Activated CD4-positive, alpha-beta T cell treated with anti-CD3 and anti-CD28 coated beads for 36 hours (primary cell): ENCODE measurements at regions not wholly inside any gene's neighbourhood (a gene's known extent, or its start where the extent isn't known, plus 50 kb on each side); places are given as distances from the start of the nearest gene placed in this dataset.

Experiments
- ATAC-seq: fragments of 200-7000 bp; cut with Tn5 transposase; one replicate; pipeline ENCODE4 v1.10.0; 2021; ENCODE audit warnings: mild to moderate bottlenecking, moderate library complexity
- CTCF ChIA-PET: fragments of 350-600 bp; sonication (Branson Sonifier 250); formaldehyde crosslinking; loops from one replicate; lab custom pipeline; 2021; ENCODE audit warnings: antibody characterized with exemption; lab: Charles Lee
- POLR2A ChIA-PET: fragments of 350-600 bp; sonication (Branson Sonifier 250); formaldehyde crosslinking; loops from one replicate; lab custom pipeline; 2021; ENCODE audit warnings: antibody characterized with exemption, inconsistent platforms; lab: Charles Lee
- DNase-seq: peaks from one replicate; pipeline ENCODE4 v3.0.0-alpha.2; 2020
- H3K27ac Mint-ChIP-seq: one replicate; pipeline ENCODE4 v1.8.0; 2021; ENCODE audit warnings: mixed read lengths
- H3K27me3 Mint-ChIP-seq: one replicate; pipeline ENCODE4 v1.8.0; 2021; ENCODE audit warnings: mixed read lengths
- H3K36me3 Mint-ChIP-seq: one replicate; pipeline ENCODE4 v1.8.0; 2021; ENCODE audit warnings: low read depth, mixed read lengths
- H3K4me1 Mint-ChIP-seq: one replicate; pipeline ENCODE4 v1.8.0; 2021; ENCODE audit warnings: mixed read lengths
- H3K4me3 Mint-ChIP-seq: one replicate; pipeline ENCODE4 v1.8.0; 2021; ENCODE audit warnings: mild to moderate bottlenecking, moderate library complexity, mixed read lengths
- H3K9me3 Mint-ChIP-seq: one replicate; pipeline ENCODE4 v1.8.0; 2021; ENCODE audit warnings: low read depth, mixed read lengths
- intact Hi-C, 2 experiments: fragments of 100-400 bp; cut with DNase I in 1 of 2; cut with micrococcal nuclease in 1 of 2; formaldehyde crosslinking; loops; one replicate each; pipeline versions ENCODE4 v1.14.2 to v1.15.1; 2022 to 2024; cut with DNase I, micrococcal nuclease

- no peak overlapping the region for H3K4me3 Mint-ChIP-seq
- CTCF ChIA-PET = interaction anchor here (0.8 kb wide), 1 partner anchor 408 kb away, joined by 4 read pairs; no protein-coding TSS in a partner anchor
- peaks cover 10% of the 10 kb centered on the region for H3K9me3 Mint-ChIP-seq
- no peak overlapping the region for H3K27ac Mint-ChIP-seq
- H3K27me3 Mint-ChIP-seq = no peaks in the 10 kb centered on the region
- no peak for ATAC-seq
- no peak for DNase-seq
- no peaks in the 10 kb centered on the region for H3K36me3 Mint-ChIP-seq
- intact Hi-C loops = no loop called here
- POLR2A ChIA-PET = no interaction called here
- no peaks in the 10 kb centered on the region for H3K4me1 Mint-ChIP-seq
These were observed 841.1 kb downstream of the TSN start for GRCh38 chr2:122596598-122596997.

- CTCF ChIA-PET = no interaction called here
These were observed 843.3 kb downstream of the TSN start for GRCh38 chr2:122598784-122599183.

GRCh38 chr2:122610948-122611609 is 855.6 kb downstream of the TSN start:
- Mint-ChIP-seq H3K4me1 (no peaks in the 10 kb centered on the region), H3K4me3 (no peak overlapping the region), H3K27me3 (no peaks in the 10 kb centered on the region), H3K36me3 (no peaks in the 10 kb centered on the region), H3K27ac (no peak overlapping the region), H3K9me3 (peaks cover 2% of the 10 kb centered on the region)
- ATAC-seq (no peak), DNase-seq (no peak)
- intact Hi-C loops = no loop called here
- ChIA-PET CTCF (interaction anchor here (0.7 kb wide), 1 partner anchor 666 kb away, joined by 5 read pairs; no protein-coding TSS in a partner anchor), POLR2A (no interaction called here)

More at GRCh38 chr2:122598784-122599183, 843.3 kb downstream of the TSN start:
- intact Hi-C loops = no loop called here
- Mint-ChIP-seq H3K4me1 (no peaks in the 10 kb centered on the region), H3K27me3 (no peaks in the 10 kb centered on the region), H3K36me3 (no peaks in the 10 kb centered on the region), H3K4me3 (no peak overlapping the region), H3K27ac (no peak overlapping the region), H3K9me3 (peaks cover 4% of the 10 kb centered on the region)
- DNase-seq (no peak), ATAC-seq (no peak)
- POLR2A ChIA-PET = no interaction called here

GRCh38 chr2:122622934-122623333 is 867.5 kb downstream of the TSN start:
- Mint-ChIP-seq H3K4me1 (no peaks in the 10 kb centered on the region), H3K27me3 (no peaks in the 10 kb centered on the region), H3K4me3 (no peak overlapping the region), H3K36me3 (no peaks in the 10 kb centered on the region), H3K27ac (no peak overlapping the region), H3K9me3 (peaks cover 14% of the 10 kb centered on the region)
- ChIA-PET POLR2A (no interaction called here), CTCF (interaction anchor here (0.5 kb wide), 1 partner anchor 196 kb away, joined by 3 read pairs; no protein-coding TSS in a partner anchor)
- ATAC-seq (no peak), DNase-seq (no peak)
- intact Hi-C loops = no loop called here

- ChIA-PET POLR2A (no interaction called here), CTCF (no interaction called here)
- intact Hi-C loops = no loop called here
- Mint-ChIP-seq H3K4me3 (no peak overlapping the region), H3K4me1 (no peaks in the 10 kb centered on the region), H3K27me3 (no peaks in the 10 kb centered on the region), H3K36me3 (no peaks in the 10 kb centered on the region), H3K27ac (no peak overlapping the region), H3K9me3 (peaks cover 6% of the 10 kb centered on the region)
- no peak for ATAC-seq
- no peak for DNase-seq
These were observed 871.9 kb downstream of the TSN start for GRCh38 chr2:122627388-122627787.

- no peaks in the 10 kb centered on the region for H3K36me3 Mint-ChIP-seq
- no peak for ATAC-seq
- no peaks in the 10 kb centered on the region for H3K27me3 Mint-ChIP-seq
- DNase-seq = no peak
- H3K27ac Mint-ChIP-seq = no peak overlapping the region
- H3K9me3 Mint-ChIP-seq = peaks cover 7% of the 10 kb centered on the region
- ChIA-PET POLR2A (no interaction called here), CTCF (no interaction called here)
- H3K4me3 Mint-ChIP-seq = no peak overlapping the region
- intact Hi-C loops = no loop called here
- no peaks in the 10 kb centered on the region for H3K4me1 Mint-ChIP-seq
These were observed 878.8 kb downstream of the TSN start for GRCh38 chr2:122634256-122634655.

- Mint-ChIP-seq H3K4me3 (no peak overlapping the region), H3K27me3 (no peaks in the 10 kb centered on the region), H3K36me3 (no peaks in the 10 kb centered on the region), H3K27ac (no peak overlapping the region), H3K9me3 (peaks cover 9% of the 10 kb centered on the region), H3K4me1 (no peaks in the 10 kb centered on the region)
- ChIA-PET CTCF (no interaction called here), POLR2A (no interaction called here)
- DNase-seq (no peak), ATAC-seq (no peak)
- intact Hi-C loops = no loop called here
These were observed 879.5 kb downstream of the TSN start for GRCh38 chr2:122634920-122635319.

- DNase-seq (no peak), ATAC-seq (no peak)
- no peaks in the 10 kb centered on the region for H3K27me3 Mint-ChIP-seq
- ChIA-PET CTCF (no interaction called here), POLR2A (no interaction called here)
- no peaks in the 10 kb centered on the region for H3K4me1 Mint-ChIP-seq
- H3K27ac Mint-ChIP-seq = no peak overlapping the region
- H3K36me3 Mint-ChIP-seq = no peaks in the 10 kb centered on the region
- H3K9me3 Mint-ChIP-seq = peaks cover 9% of the 10 kb centered on the region
- intact Hi-C loops = no loop called here
- H3K4me3 Mint-ChIP-seq = no peak overlapping the region
These were observed 880.2 kb downstream of the TSN start for GRCh38 chr2:122635686-122636085.

GRCh38 chr2:122636097-122636496 is 880.6 kb downstream of the TSN start:
- ATAC-seq = no peak
- Mint-ChIP-seq H3K36me3 (no peaks in the 10 kb centered on the region), H3K27ac (no peak overlapping the region), H3K9me3 (peaks cover 9% of the 10 kb centered on the region), H3K4me3 (no peak overlapping the region), H3K27me3 (no peaks in the 10 kb centered on the region), H3K4me1 (no peaks in the 10 kb centered on the region)
- CTCF ChIA-PET = no interaction called here
- POLR2A ChIA-PET = no interaction called here
- intact Hi-C loops = no loop called here
- DNase-seq = no peak

- Mint-ChIP-seq H3K4me1 (no peaks in the 10 kb centered on the region), H3K27ac (no peak overlapping the region), H3K36me3 (no peaks in the 10 kb centered on the region), H3K27me3 (no peaks in the 10 kb centered on the region), H3K9me3 (peaks cover 16% of the 10 kb centered on the region), H3K4me3 (no peak overlapping the region)
- no peak for ATAC-seq
- intact Hi-C loops = no loop called here
- ChIA-PET POLR2A (no interaction called here), CTCF (no interaction called here)
- DNase-seq = no peak
These were observed 883.7 kb downstream of the TSN start for GRCh38 chr2:122639176-122639575.

- ChIA-PET POLR2A (no interaction called here), CTCF (no interaction called here)
- no peak overlapping the region for H3K27ac Mint-ChIP-seq
- no peaks in the 10 kb centered on the region for H3K4me1 Mint-ChIP-seq
- no peak for DNase-seq
- ATAC-seq = no peak
- no peak overlapping the region for H3K4me3 Mint-ChIP-seq
- H3K36me3 Mint-ChIP-seq = no peaks in the 10 kb centered on the region
- H3K9me3 Mint-ChIP-seq = peaks cover 16% of the 10 kb centered on the region
- intact Hi-C loops = no loop called here
- no peaks in the 10 kb centered on the region for H3K27me3 Mint-ChIP-seq
These were observed 884.3 kb downstream of the TSN start for GRCh38 chr2:122639711-122640110.

- no peak for ATAC-seq
- H3K4me3 Mint-ChIP-seq = no peak overlapping the region
- ChIA-PET POLR2A (no interaction called here), CTCF (no interaction called here)
- no peaks in the 10 kb centered on the region for H3K4me1 Mint-ChIP-seq
- peaks cover 13% of the 10 kb centered on the region for H3K9me3 Mint-ChIP-seq
- no peaks in the 10 kb centered on the region for H3K27me3 Mint-ChIP-seq
- DNase-seq = no peak
- no peak overlapping the region for H3K27ac Mint-ChIP-seq
- intact Hi-C loops = no loop called here
- H3K36me3 Mint-ChIP-seq = no peaks in the 10 kb centered on the region
These were observed 888.4 kb downstream of the TSN start for GRCh38 chr2:122643725-122644329.
